Non-pigmented ciliary epithelial cell (primary cell): ENCODE measurements at regions not wholly inside any gene's neighbourhood (a gene's known extent, or its start where the extent isn't known, plus 50 kb on each side); places are given as distances from the start of the nearest gene placed in this dataset.

Experiments
- DNase-seq: peaks from one replicate; pipeline ENCODE4 v3.0.0-alpha.2; 2010; ENCODE audit warnings: low read depth

DNA sequence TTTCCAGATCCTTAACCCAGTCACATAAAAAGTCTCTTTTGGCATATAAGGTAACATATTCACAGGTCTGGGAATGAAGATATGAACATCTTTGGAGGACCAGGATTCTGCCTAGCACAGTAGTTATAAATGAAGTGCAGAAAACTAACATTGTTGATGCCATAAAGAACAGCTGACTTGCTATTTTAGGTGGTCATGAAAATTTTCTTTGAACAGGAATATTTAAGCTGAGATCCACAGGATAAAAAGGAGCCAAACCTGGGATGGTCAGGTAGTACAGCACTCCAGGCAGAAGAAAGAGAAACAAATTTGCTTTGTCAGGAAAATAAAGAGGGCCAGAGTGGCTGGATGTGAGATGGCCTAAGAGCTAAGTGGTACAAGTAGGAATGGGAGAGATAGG is 80.0 kb downstream of the CENPW start:
- DNase-seq: no peak

DNA sequence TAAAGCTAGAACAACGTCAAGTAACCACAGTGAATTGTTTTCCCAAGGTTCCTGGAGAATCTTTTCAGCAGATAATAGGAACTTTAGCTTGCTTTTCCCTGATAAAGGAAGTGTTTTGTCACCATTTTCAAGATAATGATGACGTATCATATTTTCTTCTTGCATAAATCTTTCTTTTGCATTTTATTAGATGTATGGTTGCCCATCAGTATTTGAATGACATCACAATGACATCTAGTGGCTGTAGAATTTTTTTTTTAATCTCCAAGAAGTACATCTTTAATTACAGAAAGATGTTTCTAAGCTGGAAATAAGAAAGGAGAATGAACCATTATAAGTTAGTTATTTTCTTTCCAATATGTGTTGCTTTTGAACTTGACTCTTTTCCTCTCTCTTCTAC is 83.0 kb downstream of the CENPW start:
- DNase-seq: no peak

DNA sequence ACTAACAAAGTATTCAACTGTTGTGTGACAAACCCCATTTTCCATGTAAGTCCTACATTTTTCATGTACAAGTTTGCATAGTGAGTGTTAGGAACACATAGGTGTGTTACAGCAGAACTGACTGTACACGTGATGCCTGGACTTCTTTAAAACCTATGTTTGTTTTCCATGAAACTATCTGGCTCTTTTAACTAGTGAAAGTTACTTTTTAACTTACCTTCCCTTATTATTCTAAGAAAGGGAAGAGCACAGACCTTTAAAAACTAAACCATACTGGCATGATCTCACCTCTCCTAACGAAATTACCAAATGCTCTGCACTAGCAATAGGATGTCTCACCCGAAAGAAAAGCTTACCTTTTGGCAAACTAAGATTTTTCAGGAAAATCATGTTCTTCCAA is 87.8 kb downstream of the CENPW start:
- DNase-seq: no peak

DNA sequence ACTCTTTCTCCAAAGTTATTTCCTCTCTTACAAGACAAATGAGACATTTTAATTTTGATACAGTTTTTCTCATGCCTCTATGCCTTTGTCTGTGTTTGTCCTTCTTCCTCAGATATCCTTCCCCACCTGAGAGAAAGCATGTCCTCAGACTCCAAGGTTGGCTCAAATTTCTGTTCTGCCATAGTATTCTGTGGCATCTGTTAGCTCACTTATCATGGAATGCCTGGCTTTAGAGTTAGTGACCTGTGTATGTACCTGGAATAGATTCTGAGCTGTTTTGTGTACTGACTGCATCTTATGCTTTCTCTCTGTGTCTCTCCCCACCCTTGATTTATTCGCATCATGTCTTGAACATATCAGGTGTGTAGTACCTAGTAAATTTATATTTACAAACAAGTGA is 90.0 kb downstream of the CENPW start:
- no peak for DNase-seq

DNA sequence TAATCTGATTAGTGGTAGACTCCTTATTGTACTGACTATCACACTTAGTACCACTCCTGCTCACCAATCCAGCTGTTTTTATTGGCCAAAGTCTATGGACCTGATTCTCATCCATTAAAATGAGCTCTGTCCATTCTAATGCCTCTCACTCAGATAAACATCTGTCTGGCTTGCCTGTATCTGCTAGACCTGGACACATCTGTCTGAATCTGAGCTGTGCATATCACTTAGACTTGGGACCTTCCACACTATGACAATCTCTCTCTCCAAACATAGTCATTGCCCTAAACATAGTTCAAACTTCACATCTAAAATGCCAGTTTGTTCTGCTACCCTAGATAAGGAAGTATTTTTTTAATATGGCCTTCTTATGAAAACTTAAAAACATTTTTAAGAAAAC is 92.6 kb downstream of the CENPW start:
- DNase-seq: no peak

DNA sequence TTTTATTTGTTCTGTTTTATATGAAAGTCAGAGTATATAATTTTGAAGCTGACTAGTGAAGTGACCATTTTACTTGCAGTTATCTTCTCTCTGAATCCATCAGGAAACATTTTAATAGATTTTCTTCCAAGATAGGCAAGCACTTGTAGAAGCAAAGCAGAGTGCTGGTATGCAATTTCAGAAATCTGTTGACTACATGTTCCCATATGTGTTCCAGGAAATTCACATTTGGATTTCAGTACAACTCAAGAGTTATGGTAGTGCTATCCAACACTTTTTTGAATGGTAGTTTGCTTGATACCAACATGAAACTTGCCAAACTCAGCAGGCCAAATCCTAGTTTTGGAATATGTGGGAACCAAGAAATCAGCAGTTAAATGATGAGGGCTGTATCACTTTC is 94.0 kb downstream of the CENPW start:
- DNase-seq: no peak

DNA sequence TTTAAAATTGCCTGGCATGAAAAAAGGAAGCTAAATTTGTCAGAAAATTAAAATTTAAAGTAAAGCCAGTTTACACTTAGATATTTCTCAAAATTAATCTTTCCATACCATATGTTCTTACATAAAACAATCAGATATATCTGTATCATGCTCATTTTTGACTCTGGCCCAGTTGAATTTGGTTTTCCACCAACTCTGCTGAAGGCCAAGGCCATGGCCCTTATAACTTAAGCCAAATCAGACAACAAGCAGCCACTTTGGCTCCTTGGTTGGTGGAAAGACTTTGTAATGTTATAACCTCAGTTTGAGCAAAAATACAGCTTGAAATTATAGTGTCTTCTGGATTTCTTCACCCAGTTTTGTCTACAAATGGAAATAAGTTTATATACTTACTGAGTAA is 97.3 kb downstream of the CENPW start:
- DNase-seq: no peak

DNA sequence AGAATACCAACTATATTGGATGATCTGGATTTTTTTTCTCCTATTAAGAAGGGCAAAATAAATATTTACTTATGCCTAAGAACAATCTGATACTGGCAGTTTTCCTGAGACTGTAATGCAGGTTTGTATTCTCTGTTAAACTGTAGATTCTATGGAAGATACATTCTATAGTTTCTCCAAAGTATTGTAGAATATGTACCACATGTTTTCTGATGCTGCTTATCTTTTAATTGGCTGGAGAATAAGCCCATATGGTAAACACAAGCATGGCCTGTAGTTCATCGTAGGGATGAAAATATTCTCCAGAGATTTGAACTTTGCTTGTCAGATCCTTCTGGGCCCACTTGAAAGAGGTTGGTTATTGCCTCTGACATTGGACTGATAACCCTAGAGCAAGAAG is 99.1 kb downstream of the CENPW start:
- no peak for DNase-seq

DNA sequence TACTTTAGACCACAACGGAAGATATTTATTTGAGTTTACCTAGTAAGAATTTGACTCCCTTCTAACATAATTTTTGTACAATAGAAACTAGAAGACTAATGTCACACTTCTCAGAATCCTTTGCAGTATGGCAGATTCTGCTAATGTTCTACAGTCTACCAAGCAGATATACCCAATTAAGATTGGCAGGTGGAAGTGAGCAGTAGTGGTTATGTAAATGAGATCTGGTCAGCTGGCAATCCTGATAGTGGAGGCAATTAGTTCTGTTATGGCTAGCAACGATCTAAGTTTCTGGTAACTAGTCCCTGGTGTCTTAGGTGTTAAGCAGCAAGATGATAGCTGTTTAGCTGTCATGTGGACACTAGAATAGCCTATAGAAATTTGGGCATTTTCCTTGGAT is 101.0 kb downstream of the CENPW start:
- no peak for DNase-seq

DNA sequence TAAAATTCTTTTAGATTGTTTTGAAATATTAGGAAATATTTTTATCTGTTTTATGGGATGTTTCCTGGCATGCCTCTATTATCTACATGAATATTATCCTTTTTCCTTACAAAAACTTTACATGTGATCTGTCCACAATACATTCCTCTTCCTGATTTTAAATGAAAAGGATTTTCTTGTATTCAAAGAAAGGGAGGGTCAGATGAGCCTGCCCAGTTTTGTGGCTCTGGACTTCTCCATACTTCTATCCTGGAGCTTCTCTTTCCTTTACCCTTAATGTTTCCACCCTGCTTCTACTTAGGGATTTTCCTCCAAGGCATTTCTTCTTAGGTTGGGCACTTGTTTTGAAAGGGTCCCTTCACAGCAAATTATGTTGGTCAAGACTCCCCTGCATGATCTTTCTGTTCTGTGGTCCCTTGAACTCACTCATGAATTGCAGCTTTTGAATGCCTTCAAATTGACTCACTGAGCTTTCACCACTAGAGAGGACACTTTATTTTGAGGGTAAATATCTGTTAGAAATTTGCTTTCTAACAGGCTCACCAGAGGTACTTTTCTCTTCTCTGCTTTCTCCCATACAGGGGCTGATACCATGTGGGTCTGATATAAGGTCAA is 104.9 kb downstream of the CENPW start:
- DNase-seq: peak; percentile 26

DNA sequence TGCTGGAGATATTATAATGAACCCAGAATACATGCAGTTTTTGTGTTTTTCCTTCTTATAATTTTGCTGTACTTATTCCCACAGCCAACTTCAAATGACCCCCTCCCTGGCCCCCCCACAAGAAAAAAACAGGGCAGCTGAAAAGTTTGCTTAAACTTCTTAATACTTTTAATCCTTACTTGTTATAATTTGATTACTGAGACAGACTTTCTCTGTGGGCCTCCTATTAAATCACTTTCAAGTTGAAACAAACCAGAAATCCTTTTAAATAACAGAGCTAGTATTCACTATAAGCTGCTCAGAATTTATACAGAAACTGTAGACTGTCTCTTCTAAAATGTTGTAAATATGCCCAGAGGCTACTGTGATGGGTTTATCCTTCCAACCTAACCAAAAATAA is 106.3 kb downstream of the CENPW start:
- no peak for DNase-seq

DNA sequence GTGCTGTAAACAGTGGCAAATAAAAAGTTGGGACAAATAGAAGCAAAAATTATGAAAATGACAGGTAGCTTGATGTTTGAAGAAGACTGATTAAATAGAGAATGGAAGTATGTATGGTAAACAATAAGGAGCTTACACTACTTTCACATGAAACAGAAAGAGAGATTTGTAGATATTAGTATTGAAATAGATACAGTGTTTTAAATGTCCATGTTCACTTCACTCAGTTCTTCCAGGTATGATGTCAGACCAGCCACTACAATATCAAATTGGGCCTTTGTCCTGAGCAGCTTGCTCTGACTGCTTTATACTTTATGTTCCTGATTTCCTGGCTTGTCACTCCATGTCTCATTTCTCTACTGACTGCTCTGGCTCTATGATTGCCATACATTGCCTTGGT is 107.5 kb downstream of the CENPW start:
- DNase-seq: no peak

DNA sequence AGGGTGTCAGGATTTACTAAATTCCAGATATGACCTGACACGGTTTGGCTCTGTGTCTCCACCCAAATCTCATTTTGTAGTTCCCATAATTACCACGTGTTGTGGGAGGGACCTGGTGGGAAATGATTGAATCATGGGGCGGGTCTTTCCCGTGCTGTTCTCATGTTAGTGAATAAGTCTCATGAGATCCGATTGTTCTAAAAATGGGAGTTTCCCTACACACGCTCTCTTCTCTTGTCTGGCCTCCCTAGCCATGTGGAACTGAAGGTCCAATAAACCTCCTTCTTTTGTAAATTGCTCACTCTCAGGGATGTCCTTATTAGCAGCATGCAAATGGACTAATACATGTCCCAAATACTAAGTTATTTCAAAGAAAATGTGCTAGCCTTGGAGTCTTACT is 121.1 kb downstream of the CENPW start:
- no peak for DNase-seq

DNA sequence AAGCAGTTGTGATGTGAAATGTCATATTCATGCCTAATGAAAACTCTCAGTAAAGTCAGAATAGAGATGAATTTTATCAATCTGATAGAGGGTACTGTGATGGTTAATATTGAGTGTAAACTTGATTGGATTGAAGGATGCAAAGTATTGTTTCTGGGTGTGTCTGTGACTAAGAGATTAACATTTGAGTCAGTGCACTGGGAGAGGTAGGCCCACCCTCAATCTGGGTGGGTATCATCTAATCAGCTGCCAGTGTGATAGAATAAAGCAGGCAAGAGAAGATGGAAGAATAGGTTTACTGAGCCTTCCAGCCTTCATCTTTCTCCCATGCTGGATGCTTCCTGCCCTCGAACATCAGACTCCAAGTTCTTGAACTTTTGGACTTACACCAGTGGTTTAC is 124.3 kb downstream of the CENPW start:
- DNase-seq: no peak

DNA sequence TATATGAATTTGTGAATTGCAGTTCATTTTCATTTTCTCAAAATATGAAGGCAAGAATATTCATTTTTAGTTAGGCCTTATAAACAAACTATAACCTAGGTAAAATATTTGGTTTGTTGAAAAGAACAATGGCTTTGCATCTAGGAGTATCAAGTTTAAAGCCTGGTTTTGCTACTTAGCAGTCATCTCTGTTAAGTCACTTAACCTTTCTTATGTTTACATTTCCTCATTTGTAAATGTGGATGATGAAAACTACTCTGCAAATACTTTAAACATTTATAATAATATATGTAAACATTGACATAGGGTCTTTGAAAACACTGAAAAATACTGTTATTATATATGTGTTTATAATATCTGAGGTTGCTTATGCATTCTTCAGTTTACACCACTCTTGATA is 135.5 kb downstream of the CENPW start:
- DNase-seq: no peak

DNA sequence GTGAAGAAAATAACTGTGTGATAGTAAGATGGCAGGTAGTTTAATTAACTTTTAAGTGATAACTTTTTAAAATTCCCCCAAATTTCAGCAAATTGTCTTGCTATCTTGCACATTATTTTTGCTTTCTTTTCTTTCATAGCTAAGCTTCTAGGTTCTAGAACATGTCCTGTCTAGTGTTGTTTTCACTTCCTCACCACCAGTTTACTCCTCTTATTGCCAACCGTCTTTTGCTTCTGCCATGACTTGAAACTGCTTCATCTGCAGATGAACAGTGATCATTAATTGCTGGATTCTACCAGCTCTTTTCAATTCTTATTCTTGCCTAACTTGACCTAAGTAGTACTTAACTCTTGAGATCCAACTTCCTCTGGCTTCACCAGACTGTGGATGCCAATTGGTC is 137.8 kb downstream of the CENPW start:
- DNase-seq: no peak

DNA sequence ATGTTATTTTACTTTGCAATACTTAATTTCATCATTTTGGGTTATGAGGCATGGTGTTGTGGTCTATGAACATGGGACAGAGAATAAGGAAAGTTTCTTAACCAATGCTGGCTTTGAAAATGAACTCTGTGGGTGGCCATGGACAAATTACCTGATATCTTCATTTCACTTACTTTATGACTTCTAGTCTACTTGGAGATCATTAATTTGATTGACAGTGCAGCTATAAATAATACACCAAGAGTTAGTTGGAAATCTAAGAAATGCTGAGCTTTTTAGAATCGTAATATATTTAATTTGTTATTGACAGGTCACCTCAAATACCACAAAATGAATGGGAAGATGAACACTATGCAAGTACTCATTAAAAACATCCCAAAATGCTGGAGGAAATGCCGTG is 140.4 kb downstream of the CENPW start:
- no peak for DNase-seq

DNA sequence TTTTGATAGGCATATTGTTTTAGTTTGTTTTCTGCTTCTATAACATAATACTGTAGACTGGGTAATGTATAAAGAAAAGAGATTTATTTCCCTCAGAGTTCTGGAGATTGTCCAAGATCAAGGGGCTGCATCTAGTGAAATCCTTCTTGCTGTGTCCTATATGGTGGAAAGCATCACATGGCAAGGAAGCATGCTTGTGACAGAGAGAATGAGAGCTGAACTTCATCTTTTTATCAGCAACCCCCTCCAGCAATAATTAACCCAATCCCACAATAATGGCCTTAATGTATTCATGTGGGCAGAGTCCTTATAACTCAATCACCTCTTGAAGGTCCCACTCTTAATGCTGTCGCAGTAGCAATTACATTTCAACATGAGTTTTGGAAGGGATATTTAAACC is 141.4 kb downstream of the CENPW start:
- no peak for DNase-seq

DNA sequence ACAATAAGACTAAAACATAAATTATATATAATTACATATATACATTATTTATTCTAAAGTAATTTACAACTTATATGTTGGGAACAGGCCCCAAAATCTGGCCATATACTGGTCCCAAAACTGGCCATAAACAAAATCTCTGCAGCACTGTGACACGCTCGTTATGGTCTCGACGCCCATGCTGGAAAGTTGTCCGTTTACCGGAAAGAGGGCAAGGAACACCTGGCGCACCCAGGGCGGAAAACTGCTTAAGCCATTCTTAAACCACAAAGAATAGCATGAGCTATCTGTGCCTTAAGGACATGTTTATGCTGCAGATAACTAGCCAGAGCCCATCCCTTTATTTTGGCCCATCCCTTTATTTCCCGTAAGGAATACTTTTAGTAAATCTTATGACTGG is 164.9 kb downstream of the CENPW start:
- no peak for DNase-seq

DNA sequence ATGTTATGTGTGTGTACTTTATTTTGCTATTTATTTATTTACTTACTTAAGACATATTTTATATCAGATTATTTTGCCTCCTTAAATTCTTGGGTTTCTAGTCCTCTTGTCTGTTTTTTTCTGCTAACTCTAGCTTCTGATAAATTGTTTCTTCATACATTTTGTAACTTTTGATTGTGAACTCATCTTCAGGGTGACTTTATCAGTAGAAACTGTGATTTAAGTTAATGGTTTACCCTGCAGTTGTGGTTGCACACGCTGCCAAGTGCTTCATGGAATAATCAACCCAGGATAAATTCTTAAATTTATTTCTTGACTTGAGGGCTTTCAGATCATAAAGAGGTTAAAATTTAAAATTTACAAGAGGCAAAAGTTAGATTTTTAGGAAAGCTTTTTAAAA is 173.3 kb downstream of the CENPW start:
- DNase-seq: no peak

DNA sequence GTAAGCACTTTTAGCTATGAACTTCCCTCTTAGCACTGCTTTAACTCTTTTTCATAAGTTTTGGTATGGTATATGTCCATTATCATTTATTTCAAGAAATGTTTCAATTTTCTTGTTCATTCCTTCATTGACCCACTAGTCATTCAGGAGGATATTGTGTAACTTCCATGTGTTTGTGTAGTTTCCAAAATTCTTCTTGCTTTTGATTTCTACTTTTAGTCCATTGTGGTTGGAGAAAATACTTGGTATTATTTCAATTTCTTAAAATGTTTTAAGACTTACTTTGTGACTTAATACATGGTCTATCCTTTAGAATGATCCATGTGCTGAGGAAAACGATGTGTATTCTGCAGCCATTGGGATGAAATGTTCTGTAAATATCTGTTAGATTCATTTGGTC is 176.5 kb downstream of the CENPW start:
- DNase-seq: no peak

DNA sequence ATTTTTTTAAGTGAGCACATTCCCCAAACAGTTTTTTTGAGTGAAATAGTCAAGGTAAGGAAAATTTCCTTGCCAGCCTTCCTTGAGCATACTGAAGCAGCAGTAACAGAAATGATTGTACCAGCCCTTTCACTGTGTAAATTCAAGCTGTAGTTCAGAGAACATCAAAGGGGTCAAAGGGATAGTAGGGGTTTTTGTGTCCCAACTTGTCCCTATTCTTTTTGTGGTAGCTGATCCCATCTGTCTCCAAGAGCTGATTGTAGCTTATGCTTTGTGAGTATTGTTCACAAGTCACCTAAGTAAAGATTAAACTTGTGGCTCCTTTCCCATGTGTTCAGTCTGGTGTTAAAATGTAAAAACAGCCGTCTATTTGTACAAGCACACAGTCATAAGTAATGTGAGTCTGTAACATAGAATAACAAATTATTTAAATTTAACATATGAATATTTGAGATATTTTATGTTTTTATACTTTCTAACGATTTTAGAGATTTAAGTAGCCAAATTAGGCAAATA is 185.0 kb downstream of the CENPW start:
- DNase-seq: no peak

DNA sequence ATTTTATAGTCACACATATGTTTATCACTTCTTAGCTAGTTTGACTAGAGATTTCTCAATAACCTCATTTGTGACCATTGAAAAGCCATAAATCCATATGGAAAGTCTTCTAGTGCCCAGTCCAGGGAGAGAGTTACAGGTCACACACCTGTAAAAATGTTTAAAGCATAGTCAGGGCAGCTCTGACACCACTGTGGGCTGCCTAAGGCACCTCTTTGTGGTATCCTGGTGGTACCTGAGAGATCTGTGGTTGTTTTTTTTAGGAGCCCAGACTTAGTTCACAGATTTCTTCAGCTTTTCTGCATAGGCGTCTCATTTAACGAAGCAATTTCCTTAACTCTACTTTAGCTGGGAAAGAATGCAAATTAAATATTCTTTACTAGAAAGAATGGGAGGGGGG is 186.6 kb downstream of the CENPW start:
- no peak for DNase-seq

DNA sequence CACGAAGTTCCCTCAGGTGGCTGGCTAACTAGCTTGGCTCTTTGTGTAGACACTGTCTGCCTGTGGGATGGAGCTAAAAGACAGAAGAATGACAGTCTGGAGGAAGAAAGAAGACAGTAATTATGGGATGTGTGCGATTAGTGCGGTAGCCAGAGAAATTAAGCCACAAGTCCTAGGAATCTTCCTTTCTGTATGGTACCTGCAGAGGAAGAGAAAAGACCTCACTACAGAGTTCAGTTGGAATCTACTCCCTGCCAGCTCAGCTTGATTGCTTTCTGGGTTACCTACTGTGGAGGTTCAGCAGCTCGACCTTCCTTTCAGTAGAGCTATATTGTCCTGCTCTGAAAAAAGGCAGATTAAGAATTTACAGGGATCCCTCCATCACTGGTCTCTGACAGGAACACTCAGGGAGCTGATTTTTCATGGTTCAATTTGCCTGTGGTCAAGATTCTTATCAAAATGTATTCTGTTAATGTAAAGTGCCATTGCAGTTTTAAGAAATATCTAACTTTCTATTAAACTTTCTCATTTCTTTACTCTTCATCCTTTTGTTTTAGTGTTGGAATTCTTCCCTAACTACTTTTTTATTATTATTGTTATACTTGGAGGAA is 187.2 kb downstream of the CENPW start:
- DNase-seq: no peak
